SU-DHL-6 (cell line): ENCODE measurements at regions not wholly inside any gene's neighbourhood (a gene's known extent, or its start where the extent isn't known, plus 50 kb on each side); places are given as distances from the start of the nearest gene placed in this dataset.

Experiments used
- H2AFZ ChIP-seq: fragments of 200-600 bp; sonication (generic); 2 replicates; pipeline ENCODE4 v1.6.1; 2014; ENCODE audit warnings: low read depth, mild to moderate bottlenecking, moderate library complexity, mixed read lengths, antibody characterized with exemption, low read length; ENCODE audit not compliant: severe bottlenecking
- H3F3A ChIP-seq: fragments of 200-600 bp; shearing (Covaris generic); 2 replicates; pipeline ENCODE4 v1.6.0; 2016; ENCODE audit warnings: antibody characterized with exemption, mild to moderate bottlenecking; ENCODE audit not compliant: insufficient read depth
- H3K27ac ChIP-seq: fragments of 200-600 bp; sonication (generic); 2 replicates; pipeline ENCODE4 v1.5.1; 2016; ENCODE audit warnings: low read depth, mild to moderate bottlenecking, low read length, moderate library complexity, mixed read lengths
- H3K27me3 ChIP-seq: fragments of 200-600 bp; sonication (generic), shearing (Covaris generic); 2 replicates; pipeline ENCODE4 v1.6.0; 2014; ENCODE audit warnings: mild to moderate bottlenecking, low read length
- H3K36me3 ChIP-seq: fragments of 200-600 bp; sonication (generic); 2 replicates; pipeline ENCODE4 v1.6.1; 2014; ENCODE audit warnings: mild to moderate bottlenecking, low read length, mixed read lengths
- H3K4me2 ChIP-seq: fragments of 300-600, 200-600 bp; shearing (Covaris generic), sonication (generic); 2 replicates; pipeline ENCODE4 v1.6.0; 2014; ENCODE audit warnings: low read length, low read depth, mild to moderate bottlenecking; ENCODE audit not compliant: poor library complexity, severe bottlenecking
- H3K4me3 ChIP-seq: fragments of 200-600 bp; sonication (generic); 2 replicates; pipeline ENCODE4 v1.5.1; 2014; ENCODE audit warnings: antibody characterized with exemption, low read length, mild to moderate bottlenecking, mixed read lengths; ENCODE audit not compliant: insufficient read depth, poor library complexity, severe bottlenecking
- H3K79me2 ChIP-seq: fragments of 200-600 bp; sonication (generic); 2 replicates; pipeline ENCODE4 v1.6.1; 2014; ENCODE audit warnings: mild to moderate bottlenecking, low read length, moderate library complexity; ENCODE audit not compliant: insufficient read depth
- H3K9ac ChIP-seq: fragments of 200-600 bp; sonication (generic); 2 replicates; pipeline ENCODE4 v1.7.0; 2014; ENCODE audit warnings: mild to moderate bottlenecking, low read length
- H3K9me2 ChIP-seq: fragments of 200-600 bp; sonication (generic); replicated peaks from 2 replicates; pipeline ENCODE4 v1.6.1; 2014; ENCODE audit warnings: low read length; ENCODE audit not compliant: insufficient read depth
- H3K9me3 ChIP-seq: fragments of 200-600 bp; sonication (generic); 2 replicates; pipeline ENCODE4 v1.6.1; 2014; ENCODE audit warnings: low read length, mixed read lengths; ENCODE audit not compliant: insufficient read depth
- H4K20me1 ChIP-seq: fragments of 200-600 bp; sonication (generic); 2 replicates; pipeline ENCODE4 v1.6.1; 2014; ENCODE audit warnings: low read depth, mild to moderate bottlenecking, antibody characterized with exemption, low read length, moderate library complexity, mixed read lengths
- CTCF ChIP-seq: fragments of 200-600 bp; sonication (generic); IDR thresholded peaks from one replicate; pipeline ENCODE4 v1.5.1; 2017; ENCODE audit warnings: antibody characterized with exemption, mild to moderate bottlenecking, low read length, moderate library complexity; ENCODE audit not compliant: insufficient read depth, poor library complexity, severe bottlenecking
- EZH2phosphoT487 ChIP-seq: fragments of 200-600 bp; sonication (generic), shearing (Covaris generic); conservative IDR thresholded peaks from 2 replicates; pipeline ENCODE4 v1.6.1; 2018; ENCODE audit warnings: mild to moderate bottlenecking, antibody characterized with exemption, low read length, moderate library complexity, mixed read lengths

- no peak overlapping the region for H3K27ac ChIP-seq
- H2AFZ ChIP-seq, result no peak overlapping the region
- no peaks in the 10 kb centered on the region for H4K20me1 ChIP-seq
- H3K79me2 ChIP-seq, result no peaks in the 10 kb centered on the region
- no peak overlapping the region for H3K4me3 ChIP-seq
- H3K9me3 ChIP-seq, result no peaks in the 10 kb centered on the region
- H3F3A ChIP-seq, result no peaks in the 10 kb centered on the region
- no peaks in the 10 kb centered on the region for H3K9me2 ChIP-seq
- no peaks in the 10 kb centered on the region for H3K36me3 ChIP-seq
- H3K9ac ChIP-seq, result no peak overlapping the region
- H3K27me3 ChIP-seq, result 0 out of 2 replicates have a peak, but pooled peaks cover 3% of the 10 kb centered on the region
- TF ChIP-seq CTCF (no peak), EZH2phosphoT487 (no peak)
- no peak overlapping the region for H3K4me2 ChIP-seq
Observed at GRCh38 chr19:28201462-28201943, 1011.4 kb downstream of the UQCRFS1 start.

- Histone ChIP-seq H3K36me3 (no peaks in the 10 kb centered on the region), H3K9me2 (no peaks in the 10 kb centered on the region), H3K27ac (no peak overlapping the region), H3F3A (no peaks in the 10 kb centered on the region), H3K79me2 (no peaks in the 10 kb centered on the region), H3K4me3 (no peak overlapping the region), H2AFZ (no peak overlapping the region), H3K4me2 (no peak overlapping the region), H3K27me3 (0 out of 2 replicates have a peak, but pooled peaks cover 3% of the 10 kb centered on the region), H4K20me1 (no peaks in the 10 kb centered on the region), H3K9me3 (no peaks in the 10 kb centered on the region), H3K9ac (no peak overlapping the region)
- TF ChIP-seq EZH2phosphoT487 (no peak), CTCF (no peak)
Observed at GRCh38 chr19:28199323-28199722, 1013.6 kb downstream of the UQCRFS1 start.

GRCh38 chr19:28196961-28197360 lies 1016.0 kb downstream of the UQCRFS1 start:
- no peaks in the 10 kb centered on the region for H4K20me1 ChIP-seq
- H3K4me2 ChIP-seq, result no peak overlapping the region
- no peaks in the 10 kb centered on the region for H3K79me2 ChIP-seq
- H3K4me3 ChIP-seq, result no peak overlapping the region
- H3F3A ChIP-seq, result no peaks in the 10 kb centered on the region
- H3K36me3 ChIP-seq, result no peaks in the 10 kb centered on the region
- no peaks in the 10 kb centered on the region for H3K9me3 ChIP-seq
- H3K27ac ChIP-seq, result no peak overlapping the region
- TF ChIP-seq EZH2phosphoT487 (no peak), CTCF (no peak)
- H2AFZ ChIP-seq, result no peak overlapping the region
- H3K27me3 ChIP-seq, result no peaks in the 10 kb centered on the region
- H3K9ac ChIP-seq, result no peak overlapping the region
- no peaks in the 10 kb centered on the region for H3K9me2 ChIP-seq
